Mucosa of rectum (tissue), 2 donors: ENCODE measurements at regions not wholly inside any gene's neighbourhood (a gene's known extent, or its start where the extent isn't known, plus 50 kb on each side); places are given as distances from the start of the nearest gene placed in this dataset.

Source experiments
- H3K27ac ChIP-seq, 2 donors: one replicate each; pipeline ENCODE4 v1.7.0; 2013; ENCODE audit warnings: inconsistent platforms in 2 of 2, low read depth in 2 of 2, low read length in 2 of 2
- H3K27me3 ChIP-seq, 2 donors: one replicate each; pipeline ENCODE4 v1.7.0; 2013; ENCODE audit warnings: low read length in 2 of 2; ENCODE audit not compliant: control insufficient read depth in 2 of 2, insufficient read depth in 2 of 2
- H3K36me3 ChIP-seq, 2 donors: one replicate each; pipeline ENCODE4 v1.7.0; 2013; ENCODE audit warnings: low read length in 2 of 2; ENCODE audit not compliant: control insufficient read depth in 2 of 2, insufficient read depth in 2 of 2
- H3K4me1 ChIP-seq, 2 donors: one replicate each; pipeline ENCODE4 v1.7.0; 2013; ENCODE audit warnings: low read length in 2 of 2, mild to moderate bottlenecking in 1 of 2; ENCODE audit not compliant: control insufficient read depth in 2 of 2, insufficient read depth in 2 of 2
- H3K4me3 ChIP-seq, 2 donors: one replicate each; pipeline ENCODE4 v1.7.0; 2013; ENCODE audit warnings: low read length in 2 of 2
- H3K9ac ChIP-seq, 2 donors: one replicate each; pipeline ENCODE4 v1.7.0; 2013; ENCODE audit warnings: low read length in 2 of 2, low read depth in 1 of 2, mild to moderate bottlenecking in 1 of 2
- H3K9me3 ChIP-seq, 2 donors: one replicate each; pipeline ENCODE4 v1.7.0; 2013; ENCODE audit warnings: low read length in 2 of 2; ENCODE audit not compliant: control insufficient read depth in 2 of 2
- donor health status: healthy.
- donor health status: Normal muscosa, but diverticular disease.

GRCh38 chr2:59887366-59887765 lies 666.1 kb downstream of the BCL11A start:
- H3K36me3 ChIP-seq, result no peaks in the 10 kb centered on the region
- no peak overlapping the region for H3K4me3 ChIP-seq
- H3K9me3 ChIP-seq, result no peaks in the 10 kb centered on the region
- no peaks in the 10 kb centered on the region for H3K27me3 ChIP-seq
- no peak overlapping the region for H3K9ac ChIP-seq
- H3K4me1 ChIP-seq, result no peaks in the 10 kb centered on the region
- no peak overlapping the region for H3K27ac ChIP-seq

- H3K27ac ChIP-seq, result no peak overlapping the region
- no peaks in the 10 kb centered on the region for H3K4me1 ChIP-seq
- no peaks in the 10 kb centered on the region for H3K9me3 ChIP-seq
- H3K9ac ChIP-seq, result no peak overlapping the region
- no peaks in the 10 kb centered on the region for H3K36me3 ChIP-seq
- no peak overlapping the region for H3K4me3 ChIP-seq
- H3K27me3 ChIP-seq, result no peaks in the 10 kb centered on the region
Observed at GRCh38 chr2:59886759-59887158, 666.7 kb downstream of the BCL11A start.

GRCh38 chr2:59885541-59885940 lies 667.9 kb downstream of the BCL11A start:
- no peak overlapping the region for H3K4me3 ChIP-seq
- no peaks in the 10 kb centered on the region for H3K4me1 ChIP-seq
- H3K9me3 ChIP-seq, result no peaks in the 10 kb centered on the region
- H3K36me3 ChIP-seq, result no peaks in the 10 kb centered on the region
- H3K9ac ChIP-seq, result no peak overlapping the region
- no peaks in the 10 kb centered on the region for H3K27me3 ChIP-seq
- no peak overlapping the region for H3K27ac ChIP-seq

- Histone ChIP-seq H3K9ac (no peak overlapping the region), H3K4me1 (no peaks in the 10 kb centered on the region), H3K27ac (no peak overlapping the region), H3K4me3 (no peak overlapping the region), H3K9me3 (no peaks in the 10 kb centered on the region), H3K27me3 (no peaks in the 10 kb centered on the region), H3K36me3 (no peaks in the 10 kb centered on the region)
Observed at GRCh38 chr2:59884166-59884565, 669.3 kb downstream of the BCL11A start.

GRCh38 chr2:59882822-59883221 lies 670.6 kb downstream of the BCL11A start:
- no peak overlapping the region for H3K4me3 ChIP-seq
- H3K36me3 ChIP-seq, result no peaks in the 10 kb centered on the region
- H3K4me1 ChIP-seq, result no peaks in the 10 kb centered on the region
- H3K9me3 ChIP-seq, result no peaks in the 10 kb centered on the region
- no peaks in the 10 kb centered on the region for H3K27me3 ChIP-seq
- no peak overlapping the region for H3K27ac ChIP-seq
- no peak overlapping the region for H3K9ac ChIP-seq

GRCh38 chr2:59882279-59882678 lies 671.2 kb downstream of the BCL11A start:
- no peaks in the 10 kb centered on the region for H3K36me3 ChIP-seq
- H3K27me3 ChIP-seq, result no peaks in the 10 kb centered on the region
- no peaks in the 10 kb centered on the region for H3K9me3 ChIP-seq
- H3K27ac ChIP-seq, result no peak overlapping the region
- no peak overlapping the region for H3K4me3 ChIP-seq
- no peaks in the 10 kb centered on the region for H3K4me1 ChIP-seq
- H3K9ac ChIP-seq, result no peak overlapping the region

GRCh38 chr2:59881218-59881617 lies 672.2 kb downstream of the BCL11A start:
- Histone ChIP-seq H3K36me3 (no peaks in the 10 kb centered on the region), H3K27me3 (no peaks in the 10 kb centered on the region), H3K4me3 (no peak overlapping the region), H3K9ac (no peak overlapping the region), H3K9me3 (no peaks in the 10 kb centered on the region), H3K4me1 (no peaks in the 10 kb centered on the region), H3K27ac (no peak overlapping the region)

GRCh38 chr2:59879700-59880131 lies 673.7 kb downstream of the BCL11A start:
- Histone ChIP-seq H3K36me3 (no peaks in the 10 kb centered on the region), H3K27ac (no peak overlapping the region), H3K9me3 (no peaks in the 10 kb centered on the region), H3K4me3 (no peak overlapping the region), H3K27me3 (no peaks in the 10 kb centered on the region), H3K4me1 (no peaks in the 10 kb centered on the region), H3K9ac (no peak overlapping the region)

- Histone ChIP-seq H3K4me1 (no peaks in the 10 kb centered on the region), H3K36me3 (no peaks in the 10 kb centered on the region), H3K9ac (no peak overlapping the region), H3K27ac (no peak overlapping the region), H3K9me3 (no peaks in the 10 kb centered on the region), H3K27me3 (no peaks in the 10 kb centered on the region), H3K4me3 (no peak overlapping the region)
Observed at GRCh38 chr2:59875836-59876235, 677.6 kb downstream of the BCL11A start.

- Histone ChIP-seq H3K9ac (no peak overlapping the region), H3K4me1 (no peaks in the 10 kb centered on the region), H3K9me3 (no peaks in the 10 kb centered on the region), H3K27me3 (no peaks in the 10 kb centered on the region), H3K36me3 (no peaks in the 10 kb centered on the region), H3K27ac (no peak overlapping the region), H3K4me3 (no peak overlapping the region)
Observed at GRCh38 chr2:59874971-59875755, 678.3 kb downstream of the BCL11A start.
